Nephron (organoid): ENCODE measurements at regions not wholly inside any gene's neighbourhood (a gene's known extent, or its start where the extent isn't known, plus 50 kb on each side); places are given as distances from the start of the nearest gene placed in this dataset.

ENCODE experiments used
- H3K27ac Mint-ChIP-seq, 3 experiments: 2 replicates each; pipeline ENCODE4 v1.8.0; 2020; ENCODE audit warnings: mixed read lengths in 3 of 3, mild to moderate bottlenecking in 2 of 3, moderate library complexity in 1 of 3
- H3K27me3 Mint-ChIP-seq: 2 replicates; pipeline ENCODE4 v1.8.0; 2021; ENCODE audit warnings: low read depth, mild to moderate bottlenecking, moderate library complexity, mixed read lengths
- H3K36me3 Mint-ChIP-seq: 2 replicates; pipeline ENCODE4 v1.8.0; 2020; ENCODE audit warnings: low read depth, mixed read lengths
- H3K4me1 Mint-ChIP-seq: 2 replicates; pipeline ENCODE4 v1.8.0; 2020; ENCODE audit warnings: mixed read lengths
- H3K4me3 Mint-ChIP-seq, 3 experiments: 2 replicates each; pipeline ENCODE4 v1.8.0; 2020; ENCODE audit warnings: mild to moderate bottlenecking in 3 of 3, mixed read lengths in 3 of 3, moderate library complexity in 2 of 3
- H3K9me3 Mint-ChIP-seq: 2 replicates; pipeline ENCODE4 v1.8.0; 2020; ENCODE audit warnings: mixed read lengths
- CTCF ChIP-seq, 3 experiments: fragments of 200-600 bp; sonication (generic); IDR thresholded peaks; one replicate each; pipeline ENCODE4 v1.5.0; 2021; ENCODE audit warnings: antibody characterized with exemption in 3 of 3; ENCODE audit not compliant: unreplicated experiment in 3 of 3

- no peaks in the 10 kb centered on the region for H3K9me3 Mint-ChIP-seq
These were observed 91.8 kb upstream of the CCDC112 start for GRCh38 chr5:115388240-115388639.

GRCh38 chr5:115387816-115388215, 91.4 kb upstream of the CCDC112 start:
- no peaks in the 10 kb centered on the region for H3K9me3 Mint-ChIP-seq
- peaks cover 11% of the 10 kb centered on the region for H3K4me1 Mint-ChIP-seq
- no peak overlapping the region for H3K4me3 Mint-ChIP-seq
- H3K27ac Mint-ChIP-seq, result no peak overlapping the region
- H3K36me3 Mint-ChIP-seq, result no peaks in the 10 kb centered on the region
- TF ChIP-seq CTCF (IDR thresholded peaks at IDR 0.05; ENCODE audit: unreplicated experiment in 3 of 3), result no peak
- no peaks in the 10 kb centered on the region for H3K27me3 Mint-ChIP-seq

More at GRCh38 chr5:115388240-115388639, 91.8 kb upstream of the CCDC112 start:
- H3K27me3 Mint-ChIP-seq, result no peaks in the 10 kb centered on the region
- peaks cover 11% of the 10 kb centered on the region for H3K4me1 Mint-ChIP-seq
- H3K27ac Mint-ChIP-seq, result peak overlapping the region in 1 of 3 experiments; percentile 71
- no peak for TF ChIP-seq CTCF (IDR thresholded peaks at IDR 0.05; ENCODE audit: unreplicated experiment in 3 of 3)
- H3K36me3 Mint-ChIP-seq, result no peaks in the 10 kb centered on the region
- H3K4me3 Mint-ChIP-seq, result no peak overlapping the region

GRCh38 chr5:115386657-115387056, 90.2 kb upstream of the CCDC112 start:
- Mint-ChIP-seq H3K27ac (no peak overlapping the region), H3K4me1 (peaks cover 11% of the 10 kb centered on the region), H3K4me3 (no peak overlapping the region), H3K27me3 (no peaks in the 10 kb centered on the region), H3K36me3 (no peaks in the 10 kb centered on the region), H3K9me3 (no peaks in the 10 kb centered on the region)
- no peak for TF ChIP-seq CTCF (IDR thresholded peaks at IDR 0.05; ENCODE audit: unreplicated experiment in 3 of 3)

- no peak for TF ChIP-seq CTCF (IDR thresholded peaks at IDR 0.05; ENCODE audit: unreplicated experiment in 3 of 3)
- H3K4me1 Mint-ChIP-seq, result peaks cover 11% of the 10 kb centered on the region
- H3K27me3 Mint-ChIP-seq, result no peaks in the 10 kb centered on the region
- no peaks in the 10 kb centered on the region for H3K9me3 Mint-ChIP-seq
- H3K27ac Mint-ChIP-seq, result no peak overlapping the region
- no peak overlapping the region for H3K4me3 Mint-ChIP-seq
- no peaks in the 10 kb centered on the region for H3K36me3 Mint-ChIP-seq
These were observed 88.3 kb upstream of the CCDC112 start for GRCh38 chr5:115384587-115385375.

GRCh38 chr5:115382989-115383388, 86.5 kb upstream of the CCDC112 start:
- peaks cover 7% of the 10 kb centered on the region for H3K4me1 Mint-ChIP-seq
- H3K4me3 Mint-ChIP-seq, result no peak overlapping the region
- no peaks in the 10 kb centered on the region for H3K9me3 Mint-ChIP-seq
- no peak for TF ChIP-seq CTCF (IDR thresholded peaks at IDR 0.05; ENCODE audit: unreplicated experiment in 3 of 3)
- H3K36me3 Mint-ChIP-seq, result no peaks in the 10 kb centered on the region
- H3K27me3 Mint-ChIP-seq, result no peaks in the 10 kb centered on the region
- no peak overlapping the region for H3K27ac Mint-ChIP-seq
